H1 (cell line): ENCODE measurements at regions not wholly inside any gene's neighbourhood (a gene's known extent, or its start where the extent isn't known, plus 50 kb on each side); places are given as distances from the start of the nearest gene placed in this dataset.

Experiments
- CTCF ChIA-PET: fragments of 300-600 bp; sonication (Branson Sonifier 250); formaldehyde crosslinking; loops from one replicate; lab custom pipeline; 2021; ENCODE audit not compliant: partially characterized antibody; lab: Charles Lee
- POLR2A ChIA-PET: fragments of 300-600 bp; sonication (Branson Sonifier 250); formaldehyde crosslinking; loops from one replicate; lab custom pipeline; 2021; ENCODE audit warnings: inconsistent platforms; ENCODE audit not compliant: partially characterized antibody; lab: Charles Lee
- DNase-seq, 2 experiments: peaks; one replicate each; pipeline versions ENCODE4 v3.0.0 to v3.0.0-alpha.2; 2010 to 2022; ENCODE audit warnings: low spot score in 2 of 2, low read depth in 1 of 2, mixed read lengths in 1 of 2
- FAIRE-seq: peaks from 2 replicates; lab custom pipeline; 2011; peaks lifted over from hg19 to GRCh38; lab: Jason Lieb, UNC
- H2AFZ ChIP-seq: 2 replicates; pipeline ENCODE4 v1.8.1; 2012; ENCODE audit warnings: low read length, inconsistent platforms
- H2AK5ac ChIP-seq: 2 replicates; pipeline ENCODE4 v1.6.1; 2013; ENCODE audit warnings: low read depth, low read length
- H2BK120ac ChIP-seq: replicated peaks from 2 replicates; pipeline ENCODE3; 2013; ENCODE audit warnings: low read depth, low read length, inconsistent platforms
- H2BK12ac ChIP-seq: 2 replicates; pipeline ENCODE4 v1.6.1; 2013; ENCODE audit warnings: low read depth, low read length
- H2BK15ac ChIP-seq: 2 replicates; pipeline ENCODE4 v1.6.1; 2013; ENCODE audit warnings: low read length
- H2BK20ac ChIP-seq: 2 replicates; pipeline ENCODE4 v1.6.1; 2013; ENCODE audit warnings: low read length
- H2BK5ac ChIP-seq: 2 replicates; pipeline ENCODE4 v1.6.1; 2013; ENCODE audit warnings: low read depth, low read length
- H3K14ac ChIP-seq: 2 replicates; pipeline ENCODE4 v1.6.1; 2013; ENCODE audit warnings: inconsistent platforms; ENCODE audit not compliant: insufficient read length
- H3K18ac ChIP-seq: 2 replicates; pipeline ENCODE4 v1.6.1; 2013; ENCODE audit warnings: low read length; ENCODE audit errors: extremely low read depth
- H3K23ac ChIP-seq: 2 replicates; pipeline ENCODE4 v1.6.1; 2013; ENCODE audit warnings: inconsistent platforms; ENCODE audit not compliant: insufficient read length
- H3K23me2 ChIP-seq: 2 replicates; pipeline ENCODE4 v1.6.1; 2013; ENCODE audit warnings: low read depth, low read length
- H3K27ac ChIP-seq: 2 replicates; pipeline ENCODE4 v1.6.1; 2011; ENCODE audit warnings: low read depth, low read length, inconsistent platforms
- H3K27me3 ChIP-seq, 4 experiments: replicated peaks in 1 of 4; 1 replicate in 1 of 4; 2 replicates in 3 of 4; pipeline versions ENCODE4 v1.6.1 to v1.8.1; 2011 to 2013; ENCODE audit warnings: low read length in 3 of 4, mild to moderate bottlenecking in 3 of 4, inconsistent platforms in 2 of 4, mixed read lengths in 2 of 4, moderate library complexity in 1 of 4; ENCODE audit not compliant: control insufficient read depth in 3 of 4, insufficient read depth in 3 of 4; ENCODE audit errors: extremely low read depth in 1 of 4
- H3K36me3 ChIP-seq, 4 experiments: 2 replicates each; pipeline versions ENCODE4 v1.6.1 to v1.8.1; 2011 to 2013; ENCODE audit warnings: mild to moderate bottlenecking in 4 of 4, low read length in 3 of 4, moderate library complexity in 2 of 4, control low read depth in 1 of 4, inconsistent platforms in 1 of 4; ENCODE audit not compliant: insufficient read depth in 4 of 4, control insufficient read depth in 2 of 4
- H3K4ac ChIP-seq: replicated peaks from 2 replicates; pipeline ENCODE3; 2013; ENCODE audit warnings: low read length, low read depth, mixed read lengths, inconsistent platforms; ENCODE audit not compliant: insufficient read length
- H3K4me1 ChIP-seq, 4 experiments: replicated peaks in 1 of 4; 1 replicate in 1 of 4; 2 replicates in 3 of 4; pipeline versions ENCODE4 v1.6.1 to v1.8.1; 2011 to 2013; ENCODE audit warnings: low read length in 3 of 4, inconsistent platforms in 2 of 4, mixed read lengths in 1 of 4; ENCODE audit not compliant: insufficient read depth in 4 of 4, control insufficient read depth in 3 of 4
- H3K4me2 ChIP-seq, 2 experiments: 2 replicates each; pipeline versions ENCODE4 v1.6.1 to v1.8.1; 2011 to 2013; ENCODE audit warnings: low read depth in 2 of 2, low read length in 2 of 2, control low read depth in 1 of 2, inconsistent platforms in 1 of 2, mild to moderate bottlenecking in 1 of 2; ENCODE audit not compliant: insufficient read depth in 1 of 2
- H3K4me3 ChIP-seq, 4 experiments: fragments of 200-600, 300-600 bp in 1 of 4; sonication (generic), shearing (Covaris generic), sonication (Bioruptor Twin) in 1 of 4; 2 replicates each; pipeline versions ENCODE4 v1.5.1 to v1.8.1; 2011 to 2016; ENCODE audit warnings: low read length in 4 of 4, low read depth in 3 of 4, control low read depth in 2 of 4, inconsistent platforms in 2 of 4, mild to moderate bottlenecking in 2 of 4, mixed read lengths in 1 of 4, moderate library complexity in 1 of 4; ENCODE audit not compliant: insufficient read depth in 2 of 4; ENCODE audit errors: extremely low read depth in 1 of 4
- H3K56ac ChIP-seq: replicated peaks from 2 replicates; pipeline ENCODE3; 2013; ENCODE audit warnings: low read depth, mild to moderate bottlenecking, mixed read lengths, low read length, inconsistent platforms; ENCODE audit not compliant: insufficient read length
- H3K79me1 ChIP-seq: 2 replicates; pipeline ENCODE4 v1.6.1; 2013; ENCODE audit warnings: low read depth, low read length, control low read depth
- H3K79me2 ChIP-seq, 2 experiments: 2 replicates each; pipeline versions ENCODE4 v1.6.1 to v1.8.1; 2012 to 2013; ENCODE audit warnings: low read length in 2 of 2, mild to moderate bottlenecking in 2 of 2, inconsistent platforms in 1 of 2; ENCODE audit not compliant: insufficient read depth in 2 of 2, control insufficient read depth in 1 of 2
- H3K9ac ChIP-seq, 4 experiments: replicated peaks in 1 of 4; 1 replicate in 1 of 4; 2 replicates in 3 of 4; pipeline versions ENCODE4 v1.6.1 to v1.8.1; 2011 to 2013; ENCODE audit warnings: low read depth in 3 of 4, low read length in 3 of 4, control low read depth in 2 of 4, mild to moderate bottlenecking in 2 of 4, moderate library complexity in 2 of 4, inconsistent platforms in 1 of 4; ENCODE audit errors: extremely low read depth in 1 of 4
- H3K9me3 ChIP-seq, 2 experiments: 2 replicates each; pipeline versions ENCODE4 v1.6.1 to v1.8.1; 2012 to 2013; ENCODE audit warnings: mild to moderate bottlenecking in 2 of 2, moderate library complexity in 2 of 2, control low read depth in 1 of 2, inconsistent platforms in 1 of 2, low read depth in 1 of 2, low read length in 1 of 2, mixed read lengths in 1 of 2; ENCODE audit not compliant: insufficient read depth in 2 of 2
- H4K20me1 ChIP-seq, 2 experiments: replicated peaks in 1 of 2; 2 replicates each; pipeline versions ENCODE3 to v1.8.1; 2011 to 2013; ENCODE audit warnings: inconsistent platforms in 2 of 2, low read length in 2 of 2, mild to moderate bottlenecking in 1 of 2; ENCODE audit not compliant: insufficient read depth in 2 of 2, control insufficient read depth in 1 of 2
- H4K5ac ChIP-seq: 2 replicates; pipeline ENCODE4 v1.6.1; 2013; ENCODE audit warnings: low read length, low read depth, mixed read lengths, inconsistent platforms; ENCODE audit not compliant: insufficient read length
- H4K8ac ChIP-seq: 2 replicates; pipeline ENCODE4 v1.8.0; 2013; ENCODE audit warnings: mild to moderate bottlenecking, moderate library complexity, low read length, inconsistent platforms; ENCODE audit not compliant: insufficient read depth; ENCODE audit errors: extremely low read depth
- H4K91ac ChIP-seq: replicated peaks from 2 replicates; pipeline ENCODE3; 2013; ENCODE audit warnings: low read length, mixed read lengths, inconsistent platforms; ENCODE audit not compliant: insufficient read length
- BCL11A ChIP-seq, 2 experiments: IDR thresholded peaks; one replicate each; pipeline ENCODE4 v1.6.1; 2011; ENCODE audit warnings: low read depth in 2 of 2, low read length in 2 of 2, mild to moderate bottlenecking in 2 of 2
- EP300 ChIP-seq, 2 experiments: IDR thresholded peaks; 1 replicate in 1 of 2; 2 replicates in 1 of 2; pipeline ENCODE4 v1.6.1; 2011 to 2012; ENCODE audit warnings: low read depth in 2 of 2, low read length in 2 of 2, mild to moderate bottlenecking in 2 of 2, borderline replicate concordance in 1 of 2, inconsistent platforms in 1 of 2, moderate library complexity in 1 of 2
- EZH2 ChIP-seq: fragments of 200-600 bp; sonication (generic); IDR thresholded peaks from 2 replicates; pipeline ENCODE4 v1.7.1; 2012; ENCODE audit warnings: low read depth, mild to moderate bottlenecking, moderate library complexity, low read length, inconsistent platforms; ENCODE audit not compliant: severe bottlenecking
- KDM4A ChIP-seq: IDR thresholded peaks from one replicate; pipeline ENCODE4 v1.7.1; 2012; ENCODE audit warnings: low read depth, mild to moderate bottlenecking, moderate library complexity, low read length, inconsistent platforms; ENCODE audit not compliant: severe bottlenecking
- SIX5 ChIP-seq: IDR thresholded peaks from 2 replicates; pipeline ENCODE4 v1.6.1; 2011; ENCODE audit warnings: mild to moderate bottlenecking, low read depth, low read length
- WGBS, 2 experiments: shearing (Covaris generic) in 1 of 2; methylation state at CpG; one replicate each; pipeline versions ENCODE4 v1.1.6 to v1.1.7; 2013 to 2015; ENCODE audit warnings: low lambda C conversion rate in 2 of 2, mixed read lengths in 2 of 2, inconsistent platforms in 1 of 2, low coverage in 1 of 2, missing lambda C conversion rate in 1 of 2; ENCODE audit not compliant: insufficient replicate concordance in 2 of 2, insufficient coverage in 1 of 2, insufficient read length in 1 of 2; ENCODE audit errors: extremely low coverage in 1 of 2, missing lambda C conversion rate in 1 of 2; 5-methylcytosine and 5-hydroxymethylcytosine counted together
- TF ChIP-seq, protein P1 (sequence below): IDR thresholded peaks from 2 replicates; pipeline ENCODE4 v1.6.1; 2012; ENCODE audit warnings: inconsistent platforms

DNA sequence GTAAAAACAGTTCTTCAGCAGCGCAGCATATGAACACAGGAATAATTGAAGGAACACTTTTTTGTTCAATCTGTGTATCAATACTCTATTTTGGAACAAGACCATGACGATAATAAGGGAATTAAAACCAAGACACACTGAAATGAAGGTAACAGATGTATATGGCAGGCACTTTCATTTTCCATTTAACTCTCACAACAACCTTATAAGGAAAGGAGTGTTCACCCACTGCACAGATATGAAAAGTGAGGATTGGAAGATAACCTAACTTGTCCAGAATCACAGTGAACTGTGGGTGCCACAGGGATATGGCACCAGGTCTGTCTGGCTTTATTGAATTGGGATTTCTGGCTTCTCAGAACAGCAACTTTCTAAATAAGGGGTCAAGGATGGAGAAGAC, 153.3 kb downstream of the MID1IP1 start:
- no peak overlapping the region for H3K56ac ChIP-seq
- H4K8ac ChIP-seq, result no peak overlapping the region
- no peak overlapping the region for H3K4me2 ChIP-seq
- no peak overlapping the region for H3K4me3 ChIP-seq
- no peaks in the 10 kb centered on the region for H3K36me3 ChIP-seq
- no peak overlapping the region for H3K18ac ChIP-seq
- no peaks in the 10 kb centered on the region for H3K4me1 ChIP-seq
- no peak overlapping the region for H2BK15ac ChIP-seq
- no peak overlapping the region for H3K4ac ChIP-seq
- ChIA-PET POLR2A (no interaction called here), CTCF (no interaction called here)
- no peaks in the 10 kb centered on the region for H3K79me2 ChIP-seq
- no peaks in the 10 kb centered on the region for H3K9me3 ChIP-seq
- DNase-seq (no peak), FAIRE-seq (no peak)
- no peak overlapping the region for H4K91ac ChIP-seq
- WGBS, 2 experiments, result 93% methylated on average over 2 of the region's 2 CpGs; no CpG with 5 or more reads in 1 of the 2 experiments
- no peaks in the 10 kb centered on the region for H3K79me1 ChIP-seq
- no peak overlapping the region for H2BK20ac ChIP-seq
- no peaks in the 10 kb centered on the region for H3K27me3 ChIP-seq
- H2BK120ac ChIP-seq, result no peak overlapping the region
- no peak overlapping the region for H2AFZ ChIP-seq
- no peak overlapping the region for H4K5ac ChIP-seq
- no peak overlapping the region for H2BK12ac ChIP-seq
- no peak overlapping the region for H3K14ac ChIP-seq
- H3K27ac ChIP-seq, result no peak overlapping the region
- H3K23ac ChIP-seq, result no peak overlapping the region
- no peak overlapping the region for H2BK5ac ChIP-seq
- H3K23me2 ChIP-seq, result no peaks in the 10 kb centered on the region
- TF ChIP-seq KDM4A, result no peak
- no peak for TF ChIP-seq EZH2
- TF ChIP-seq EP300 (IDR thresholded peaks at IDR 0.05; ENCODE audit: borderline replicate concordance in 1 of 2, low read depth in 2 of 2, low read length in 2 of 2), result no peak
- TF ChIP-seq, protein P1, sequence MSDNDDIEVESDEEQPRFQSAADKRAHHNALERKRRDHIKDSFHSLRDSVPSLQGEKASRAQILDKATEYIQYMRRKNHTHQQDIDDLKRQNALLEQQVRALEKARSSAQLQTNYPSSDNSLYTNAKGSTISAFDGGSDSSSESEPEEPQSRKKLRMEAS, result no peak
- TF ChIP-seq BCL11A (IDR thresholded peaks at IDR 0.05; ENCODE audit: low read depth in 2 of 2, low read length in 2 of 2), result no peak
- TF ChIP-seq SIX5, result no peak
- H4K20me1 ChIP-seq, result no peaks in the 10 kb centered on the region
- no peak overlapping the region for H2AK5ac ChIP-seq
- H3K9ac ChIP-seq, result no peak overlapping the region
